Esophagus muscularis mucosa (tissue), 3 donors: ENCODE measurements at regions not wholly inside any gene's neighbourhood (a gene's known extent, or its start where the extent isn't known, plus 50 kb on each side); places are given as distances from the start of the nearest gene placed in this dataset.

Experiments used
- POLR2A ChIP-seq: fragments of 450-650 bp; IDR thresholded peaks from one replicate; pipeline ENCODE4 v1.6.1; 2017; ENCODE audit warnings: antibody characterized with exemption, moderate library complexity, mild to moderate bottlenecking, low read depth
- TF ChIP-seq, protein P1 (sequence below), 3 experiments: fragments of 200-600 bp in 2 of 3; fragments of 450-650 bp in 1 of 3; sonication (generic) in 2 of 3; IDR thresholded peaks; one replicate each; pipeline ENCODE4 v1.5.1; 2017 to 2019; ENCODE audit warnings: antibody characterized with exemption in 3 of 3, mild to moderate bottlenecking in 2 of 3, moderate library complexity in 1 of 3

DNA sequence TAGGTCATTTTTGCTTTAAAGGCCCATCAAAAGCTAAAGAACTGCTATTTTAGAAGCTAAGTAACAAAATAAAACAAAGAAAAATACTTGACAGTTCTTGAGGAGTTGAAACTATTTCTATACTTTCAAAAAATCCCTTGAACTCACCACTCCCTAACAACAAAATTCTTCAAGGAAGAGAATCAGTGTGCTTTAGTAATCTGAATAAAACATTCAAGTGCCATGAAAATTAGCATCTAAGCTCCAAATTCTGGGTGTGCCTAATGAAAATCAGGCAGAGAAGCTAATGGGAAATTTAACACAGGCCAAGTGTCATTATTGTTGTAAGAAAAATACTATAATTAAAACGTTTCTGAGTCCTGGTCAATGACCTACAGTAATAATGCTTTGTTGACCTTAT, 456.3 kb downstream of the ZEB2 start:
- TF ChIP-seq, protein P1, sequence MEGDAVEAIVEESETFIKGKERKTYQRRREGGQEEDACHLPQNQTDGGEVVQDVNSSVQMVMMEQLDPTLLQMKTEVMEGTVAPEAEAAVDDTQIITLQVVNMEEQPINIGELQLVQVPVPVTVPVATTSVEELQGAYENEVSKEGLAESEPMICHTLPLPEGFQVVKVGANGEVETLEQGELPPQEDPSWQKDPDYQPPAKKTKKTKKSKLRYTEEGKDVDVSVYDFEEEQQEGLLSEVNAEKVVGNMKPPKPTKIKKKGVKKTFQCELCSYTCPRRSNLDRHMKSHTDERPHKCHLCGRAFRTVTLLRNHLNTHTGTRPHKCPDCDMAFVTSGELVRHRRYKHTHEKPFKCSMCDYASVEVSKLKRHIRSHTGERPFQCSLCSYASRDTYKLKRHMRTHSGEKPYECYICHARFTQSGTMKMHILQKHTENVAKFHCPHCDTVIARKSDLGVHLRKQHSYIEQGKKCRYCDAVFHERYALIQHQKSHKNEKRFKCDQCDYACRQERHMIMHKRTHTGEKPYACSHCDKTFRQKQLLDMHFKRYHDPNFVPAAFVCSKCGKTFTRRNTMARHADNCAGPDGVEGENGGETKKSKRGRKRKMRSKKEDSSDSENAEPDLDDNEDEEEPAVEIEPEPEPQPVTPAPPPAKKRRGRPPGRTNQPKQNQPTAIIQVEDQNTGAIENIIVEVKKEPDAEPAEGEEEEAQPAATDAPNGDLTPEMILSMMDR (IDR thresholded peaks at IDR 0.05): no peak
- TF ChIP-seq POLR2A: no peak
